DOHH2 (cell line): ENCODE measurements at regions not wholly inside any gene's neighbourhood (a gene's known extent, or its start where the extent isn't known, plus 50 kb on each side); places are given as distances from the start of the nearest gene placed in this dataset.

Experiments
- H3F3A ChIP-seq: fragments of 200-600 bp; sonication (generic), shearing (Covaris generic); 2 replicates; pipeline ENCODE4 v1.6.0; 2016; ENCODE audit warnings: antibody characterized with exemption, mild to moderate bottlenecking; ENCODE audit not compliant: control insufficient read depth, insufficient read depth
- H3K27ac ChIP-seq: fragments of 200-600 bp; sonication (generic); 2 replicates; pipeline ENCODE4 v1.5.1; 2014; ENCODE audit warnings: low read depth, mild to moderate bottlenecking, low read length, moderate library complexity
- H3K27me3 ChIP-seq: fragments of 200-600 bp; sonication (generic); 2 replicates; pipeline ENCODE4 v1.6.1; 2014; ENCODE audit warnings: mild to moderate bottlenecking, low read length, mixed read lengths; ENCODE audit not compliant: control insufficient read depth
- H3K36me3 ChIP-seq: fragments of 200-600 bp; sonication (generic); 2 replicates; pipeline ENCODE4 v1.6.1; 2014; ENCODE audit warnings: mild to moderate bottlenecking, low read length, moderate library complexity, mixed read lengths; ENCODE audit not compliant: control insufficient read depth
- H3K4me1 ChIP-seq: fragments of 200-600 bp; sonication (generic); 2 replicates; pipeline ENCODE4 v1.6.1; 2014; ENCODE audit warnings: mild to moderate bottlenecking, low read length, mixed read lengths; ENCODE audit not compliant: control insufficient read depth
- H3K4me2 ChIP-seq: fragments of 200-600 bp; sonication (generic); 2 replicates; pipeline ENCODE4 v1.6.0; 2014; ENCODE audit warnings: mild to moderate bottlenecking, low read length, moderate library complexity
- H3K4me3 ChIP-seq: fragments of 200-600 bp; sonication (generic); 2 replicates; pipeline ENCODE4 v1.5.1; 2014; ENCODE audit warnings: mild to moderate bottlenecking, low read length, mixed read lengths
- H3K79me2 ChIP-seq: fragments of 200-600 bp; sonication (generic); 2 replicates; pipeline ENCODE4 v1.6.1; 2014; ENCODE audit warnings: mild to moderate bottlenecking, low read length, mixed read lengths; ENCODE audit not compliant: control insufficient read depth
- H3K9me2 ChIP-seq: fragments of 200-600 bp; sonication (generic); replicated peaks from 2 replicates; pipeline ENCODE4 v1.6.1; 2014; ENCODE audit warnings: mild to moderate bottlenecking, low read length, mixed read lengths; ENCODE audit not compliant: control insufficient read depth
- H3K9me3 ChIP-seq: fragments of 200-600 bp; sonication (generic); 2 replicates; pipeline ENCODE4 v1.6.1; 2014; ENCODE audit warnings: antibody characterized with exemption, low read length, mixed read lengths; ENCODE audit not compliant: control insufficient read depth, insufficient read depth
- H4K20me1 ChIP-seq: fragments of 200-600 bp; sonication (generic); 2 replicates; pipeline ENCODE4 v1.6.0; 2014; ENCODE audit warnings: low read depth, mild to moderate bottlenecking, antibody characterized with exemption, low read length, moderate library complexity; ENCODE audit not compliant: control insufficient read depth, insufficient read depth
- EZH2phosphoT487 ChIP-seq: fragments of 200-600 bp; sonication (generic); IDR thresholded peaks from 2 replicates; pipeline ENCODE4 v1.6.1; 2017; ENCODE audit warnings: borderline replicate concordance, mild to moderate bottlenecking, antibody characterized with exemption, low read length, moderate library complexity, mixed read lengths
- TF ChIP-seq, protein P1 (sequence below): fragments of 200-600 bp; sonication (generic); IDR thresholded peaks from one replicate; pipeline ENCODE4 v1.5.1; 2014; ENCODE audit warnings: antibody characterized with exemption, mild to moderate bottlenecking, low read depth, low read length; ENCODE audit not compliant: poor library complexity, severe bottlenecking

DNA sequence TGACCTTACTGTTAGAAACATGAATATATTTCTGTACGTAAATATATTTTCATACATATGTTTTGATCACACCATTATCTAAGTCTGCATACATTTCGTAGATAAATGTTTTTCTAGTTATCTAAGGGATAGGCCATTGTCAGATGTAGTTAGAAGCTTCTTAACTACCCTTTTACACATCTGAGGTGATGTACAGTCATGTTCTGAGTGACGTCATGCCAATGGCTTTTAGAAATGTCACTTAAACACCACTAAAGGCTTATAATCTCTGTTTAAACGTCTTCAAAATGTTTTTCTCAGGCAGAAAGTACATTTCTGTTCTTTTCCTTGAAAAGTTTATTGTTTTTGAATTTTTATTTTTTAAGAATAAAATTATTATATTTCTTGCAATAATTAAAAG, 781.9 kb downstream of the MRPL39 start:
- TF ChIP-seq, protein P1, sequence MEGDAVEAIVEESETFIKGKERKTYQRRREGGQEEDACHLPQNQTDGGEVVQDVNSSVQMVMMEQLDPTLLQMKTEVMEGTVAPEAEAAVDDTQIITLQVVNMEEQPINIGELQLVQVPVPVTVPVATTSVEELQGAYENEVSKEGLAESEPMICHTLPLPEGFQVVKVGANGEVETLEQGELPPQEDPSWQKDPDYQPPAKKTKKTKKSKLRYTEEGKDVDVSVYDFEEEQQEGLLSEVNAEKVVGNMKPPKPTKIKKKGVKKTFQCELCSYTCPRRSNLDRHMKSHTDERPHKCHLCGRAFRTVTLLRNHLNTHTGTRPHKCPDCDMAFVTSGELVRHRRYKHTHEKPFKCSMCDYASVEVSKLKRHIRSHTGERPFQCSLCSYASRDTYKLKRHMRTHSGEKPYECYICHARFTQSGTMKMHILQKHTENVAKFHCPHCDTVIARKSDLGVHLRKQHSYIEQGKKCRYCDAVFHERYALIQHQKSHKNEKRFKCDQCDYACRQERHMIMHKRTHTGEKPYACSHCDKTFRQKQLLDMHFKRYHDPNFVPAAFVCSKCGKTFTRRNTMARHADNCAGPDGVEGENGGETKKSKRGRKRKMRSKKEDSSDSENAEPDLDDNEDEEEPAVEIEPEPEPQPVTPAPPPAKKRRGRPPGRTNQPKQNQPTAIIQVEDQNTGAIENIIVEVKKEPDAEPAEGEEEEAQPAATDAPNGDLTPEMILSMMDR: no peak
- TF ChIP-seq EZH2phosphoT487: no peak
- Histone ChIP-seq H3K4me3 (no peak overlapping the region), H3K36me3 (no peaks in the 10 kb centered on the region), H3K27ac (no peak overlapping the region), H4K20me1 (no peaks in the 10 kb centered on the region), H3K9me2 (no peaks in the 10 kb centered on the region), H3K27me3 (no peaks in the 10 kb centered on the region), H3K4me1 (no peaks in the 10 kb centered on the region), H3K9me3 (no peaks in the 10 kb centered on the region), H3K79me2 (no peaks in the 10 kb centered on the region), H3F3A (no peaks in the 10 kb centered on the region), H3K4me2 (no peak overlapping the region)

DNA sequence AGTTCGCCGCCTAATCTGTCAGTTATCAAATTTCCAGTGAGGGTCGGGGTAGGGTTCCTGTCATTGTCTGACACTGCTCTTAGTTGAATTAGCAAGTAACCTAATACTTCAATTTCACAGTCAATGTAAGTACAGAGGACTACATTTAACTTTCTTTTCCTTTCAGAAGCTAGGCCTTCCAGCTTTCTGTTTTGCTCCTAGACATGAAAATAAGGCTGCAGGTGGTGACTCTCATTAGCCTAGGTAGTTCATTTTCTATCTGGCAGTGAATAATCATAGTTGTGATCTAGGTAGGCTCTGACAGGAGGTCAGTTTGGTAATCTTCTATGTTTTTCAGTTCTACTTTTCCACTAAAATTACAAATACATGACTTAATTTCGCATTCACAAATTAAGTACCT, 783.1 kb downstream of the MRPL39 start:
- Histone ChIP-seq H3K4me1 (no peaks in the 10 kb centered on the region), H3K4me2 (no peak overlapping the region), H3K36me3 (no peaks in the 10 kb centered on the region), H3K27ac (no peak overlapping the region), H3K27me3 (no peaks in the 10 kb centered on the region), H3K79me2 (no peaks in the 10 kb centered on the region), H3F3A (no peaks in the 10 kb centered on the region), H3K4me3 (no peak overlapping the region), H3K9me2 (no peaks in the 10 kb centered on the region), H3K9me3 (no peaks in the 10 kb centered on the region), H4K20me1 (no peaks in the 10 kb centered on the region)
- TF ChIP-seq, protein P1: no peak
- TF ChIP-seq EZH2phosphoT487: no peak

DNA sequence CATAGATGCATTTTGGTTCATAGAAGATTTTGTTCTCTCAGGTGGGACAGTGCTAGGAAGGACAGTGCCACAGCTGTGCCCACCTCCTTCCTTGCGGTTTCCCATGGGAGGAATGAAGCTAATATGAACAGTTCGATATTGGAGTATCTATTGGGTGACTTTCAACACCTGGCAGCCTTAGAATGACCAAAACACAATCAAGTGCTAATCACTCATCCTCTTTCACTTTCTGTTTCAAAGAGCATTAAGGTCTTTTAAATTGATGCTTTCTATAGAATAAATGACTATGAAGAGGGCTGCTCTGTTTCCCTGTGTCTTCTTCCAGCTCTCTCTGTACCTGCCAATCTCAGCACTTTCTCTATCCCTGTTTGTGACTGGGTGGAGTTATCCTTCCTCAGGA, 784.0 kb downstream of the MRPL39 start:
- Histone ChIP-seq H3K4me1 (no peaks in the 10 kb centered on the region), H3K9me3 (no peaks in the 10 kb centered on the region), H3F3A (no peaks in the 10 kb centered on the region), H3K36me3 (no peaks in the 10 kb centered on the region), H3K27me3 (no peaks in the 10 kb centered on the region), H3K4me2 (no peak overlapping the region), H3K27ac (no peak overlapping the region), H3K9me2 (no peaks in the 10 kb centered on the region), H3K4me3 (no peak overlapping the region), H4K20me1 (no peaks in the 10 kb centered on the region), H3K79me2 (no peaks in the 10 kb centered on the region)
- TF ChIP-seq, protein P1: no peak
- TF ChIP-seq EZH2phosphoT487: no peak

DNA sequence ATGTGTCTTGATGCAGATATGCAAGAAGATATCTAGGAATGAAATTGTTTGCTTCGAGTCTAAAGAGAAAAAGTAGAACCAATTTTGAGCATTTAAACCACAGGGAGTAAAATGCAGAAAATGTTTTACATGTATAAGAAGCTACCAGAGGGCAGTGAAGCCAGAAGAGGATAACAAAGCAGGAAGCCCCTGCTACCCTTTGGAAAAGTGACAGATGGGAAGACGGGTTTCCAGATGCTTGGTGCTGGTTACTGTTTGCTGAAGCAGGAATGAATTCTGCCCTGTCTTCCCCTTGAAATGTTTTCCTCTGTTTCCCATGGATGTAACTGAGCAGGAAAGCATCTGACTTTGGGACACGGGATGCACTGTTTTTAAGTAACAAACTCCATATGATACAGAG, 822.2 kb downstream of the MRPL39 start:
- H3K9me3 ChIP-seq: no peaks in the 10 kb centered on the region
- H3K79me2 ChIP-seq: no peaks in the 10 kb centered on the region
- no peaks in the 10 kb centered on the region for H3K9me2 ChIP-seq
- TF ChIP-seq EZH2phosphoT487: no peak
- TF ChIP-seq, protein P1: no peak
- H3K4me1 ChIP-seq: no peaks in the 10 kb centered on the region
- no peak overlapping the region for H3K4me2 ChIP-seq
- no peak overlapping the region for H3K27ac ChIP-seq
- no peak overlapping the region for H3K4me3 ChIP-seq
- no peaks in the 10 kb centered on the region for H3K36me3 ChIP-seq
- no peaks in the 10 kb centered on the region for H4K20me1 ChIP-seq
- H3K27me3 ChIP-seq: no peaks in the 10 kb centered on the region
- no peaks in the 10 kb centered on the region for H3F3A ChIP-seq
